ENCODE measurements at regions not wholly inside any gene's neighbourhood (a gene's known extent, or its start where the extent isn't known, plus 50 kb on each side); places are given as distances from the start of the nearest gene placed in this dataset.

DNA sequence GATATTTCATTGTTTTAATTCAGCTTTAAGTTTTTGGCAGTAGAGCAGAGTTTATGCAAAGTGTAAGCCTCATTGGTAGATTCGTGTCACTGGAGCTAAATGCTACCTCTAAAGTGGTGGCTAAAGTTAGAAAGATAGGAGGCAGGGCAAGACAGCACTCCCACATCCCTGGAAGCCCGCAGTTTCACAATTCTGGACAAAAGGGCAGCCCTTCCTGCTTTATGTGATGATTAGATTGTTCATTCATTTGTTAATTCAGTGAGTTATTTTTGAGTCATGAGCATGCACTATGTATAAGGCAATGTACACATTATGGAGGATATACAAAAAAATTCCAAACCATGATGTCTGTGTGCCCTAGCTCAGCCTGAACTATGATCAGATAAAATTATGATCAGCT lies 52.1 kb upstream of the EIF3M start:
- TF ChIP-seq CTCF (IDR thresholded peaks at IDR 0.05; ENCODE audit: control insufficient read depth, extremely low read depth, insufficient read depth) = no peak
- H3K4me3 ChIP-seq (ENCODE audit: low read depth, low read length) = no peak overlapping the region
- DNase-seq (ENCODE audit: low read depth) = no peak

DNA sequence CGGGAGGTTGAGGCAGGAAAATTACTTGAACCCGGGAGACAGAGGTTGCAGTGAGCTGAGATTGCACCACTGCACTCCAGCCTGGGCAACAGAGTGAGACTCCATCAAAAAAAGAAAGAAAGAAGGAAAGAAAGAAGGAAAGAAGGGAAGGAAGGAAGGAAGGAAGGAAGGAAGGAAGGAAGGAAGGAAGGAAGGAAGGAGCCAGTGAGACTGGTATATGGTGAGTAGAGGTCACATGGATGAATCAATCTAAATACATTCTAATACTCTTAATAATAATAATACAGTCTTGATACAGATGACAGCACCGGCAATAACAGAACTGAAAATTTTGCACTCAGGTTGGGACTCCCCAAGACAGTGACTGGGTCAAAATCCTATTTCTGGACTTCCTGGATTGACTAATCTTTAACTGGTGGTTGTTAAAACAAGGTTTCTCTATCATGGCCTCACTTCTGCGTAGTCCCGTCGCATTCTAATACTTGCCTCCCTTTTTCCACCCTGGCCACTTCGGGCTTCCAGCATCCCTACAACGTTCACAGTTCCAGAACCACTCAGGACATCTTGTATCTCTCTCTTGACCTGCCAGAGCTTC lies 53.5 kb upstream of the EIF3M start:
- no peak for DNase-seq (ENCODE audit: low read depth)
- no peak overlapping the region for H3K4me3 ChIP-seq (ENCODE audit: low read depth, low read length)
- TF ChIP-seq CTCF (IDR thresholded peaks at IDR 0.05; ENCODE audit: control insufficient read depth, extremely low read depth, insufficient read depth) = no peak

- no peak overlapping the region for H3K4me3 ChIP-seq (ENCODE audit: low read depth, low read length)
- no peak for DNase-seq (ENCODE audit: low read depth)
- no peak for TF ChIP-seq CTCF (IDR thresholded peaks at IDR 0.05; ENCODE audit: control insufficient read depth, extremely low read depth, insufficient read depth)
These were observed 56.1 kb upstream of the EIF3M start for GRCh38 chr11:32527261-32528175.

DNA sequence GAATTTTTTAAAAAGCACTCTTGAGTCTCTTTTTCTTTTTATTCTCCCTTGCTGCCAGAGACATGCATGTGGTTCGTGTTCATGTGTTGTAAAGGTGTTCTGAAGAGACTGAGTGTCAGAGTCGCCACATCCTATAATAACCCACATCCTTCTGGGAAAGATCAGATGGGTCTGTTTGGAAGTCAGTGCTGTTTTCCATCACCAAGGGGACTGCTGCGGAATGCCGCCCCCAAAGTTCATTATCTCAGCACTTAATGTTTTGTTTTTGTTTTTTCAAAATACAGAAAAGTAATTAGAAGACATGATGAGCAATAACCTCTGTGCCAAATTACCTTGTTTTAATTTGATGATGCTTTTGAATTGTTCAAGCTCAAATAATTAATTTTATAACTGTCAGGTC lies 56.9 kb upstream of the EIF3M start:
- H3K4me3 ChIP-seq (ENCODE audit: low read depth, low read length) = no peak overlapping the region
- DNase-seq (ENCODE audit: low read depth) = no peak
- TF ChIP-seq CTCF (IDR thresholded peaks at IDR 0.05; ENCODE audit: control insufficient read depth, extremely low read depth, insufficient read depth) = no peak

GRCh38 chr11:32511926-32512325 lies 71.7 kb upstream of the EIF3M start:
- DNase-seq (ENCODE audit: low read depth) = no peak
- TF ChIP-seq CTCF (IDR thresholded peaks at IDR 0.05; ENCODE audit: control insufficient read depth, extremely low read depth, insufficient read depth) = no peak
- no peak overlapping the region for H3K4me3 ChIP-seq (ENCODE audit: low read depth, low read length)

DNA sequence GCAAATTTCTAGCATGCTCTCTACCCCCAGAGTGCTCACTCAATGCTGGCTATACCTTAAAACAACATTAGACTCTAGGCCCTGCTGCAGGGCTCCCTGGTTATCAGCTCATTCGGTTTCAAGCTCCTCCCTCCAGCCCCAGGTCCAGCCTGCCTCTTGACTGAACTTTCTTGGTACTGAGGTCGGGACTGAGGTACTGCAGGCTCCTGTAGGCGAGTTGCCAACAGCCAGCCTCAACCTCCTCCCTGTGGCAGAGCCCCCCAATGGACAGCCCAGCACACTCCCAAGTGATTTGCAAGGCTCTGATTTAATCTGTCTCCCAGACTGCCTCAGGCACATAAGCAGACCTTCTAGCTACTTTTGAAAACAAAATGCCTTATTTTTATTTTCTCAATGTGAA lies 73.6 kb upstream of the EIF3M start:
- TF ChIP-seq CTCF (IDR thresholded peaks at IDR 0.05; ENCODE audit: control insufficient read depth, extremely low read depth, insufficient read depth) = no peak
- no peak for DNase-seq (ENCODE audit: low read depth)

More for the DNA sequence above, 73.6 kb upstream of the EIF3M start:
- no peak overlapping the region for H3K4me3 ChIP-seq (ENCODE audit: low read depth, low read length)
